Nephron progenitor cell (in vitro differentiated cells): ENCODE measurements at regions not wholly inside any gene's neighbourhood (a gene's known extent, or its start where the extent isn't known, plus 50 kb on each side); places are given as distances from the start of the nearest gene placed in this dataset.

Source experiments
- DNase-seq: peaks from one replicate; pipeline ENCODE4 v3.0.0; 2021
- H3K27ac Mint-ChIP-seq: 2 replicates; pipeline ENCODE4 v1.8.0; 2021; ENCODE audit warnings: mild to moderate bottlenecking, moderate library complexity, mixed read lengths
- H3K27me3 Mint-ChIP-seq: 2 replicates; pipeline ENCODE4 v1.8.0; 2021; ENCODE audit warnings: mild to moderate bottlenecking, low read depth, mixed read lengths; ENCODE audit not compliant: poor library complexity
- H3K36me3 Mint-ChIP-seq: 2 replicates; pipeline ENCODE4 v1.8.0; 2021; ENCODE audit warnings: low read depth, mixed read lengths
- H3K4me1 Mint-ChIP-seq: 2 replicates; pipeline ENCODE4 v1.8.0; 2021; ENCODE audit warnings: mixed read lengths
- H3K4me3 Mint-ChIP-seq: 2 replicates; pipeline ENCODE4 v1.8.0; 2021; ENCODE audit warnings: mild to moderate bottlenecking, moderate library complexity, mixed read lengths
- H3K9me3 Mint-ChIP-seq: 2 replicates; pipeline ENCODE4 v1.8.0; 2021; ENCODE audit warnings: mild to moderate bottlenecking, moderate library complexity, mixed read lengths
- CTCF ChIP-seq: fragments of 200-600 bp; sonication (generic); IDR thresholded peaks from 2 replicates; pipeline ENCODE4 v1.5.0; 2021; ENCODE audit warnings: antibody characterized with exemption

- H3K9me3 Mint-ChIP-seq: peaks cover 2% of the 10 kb centered on the region
- no peak overlapping the region for H3K27ac Mint-ChIP-seq
- H3K36me3 Mint-ChIP-seq: no peaks in the 10 kb centered on the region
- peaks cover 10% of the 10 kb centered on the region for H3K27me3 Mint-ChIP-seq
- peaks cover 10% of the 10 kb centered on the region for H3K4me1 Mint-ChIP-seq
- no peak for TF ChIP-seq CTCF
- no peak for DNase-seq
- H3K4me3 Mint-ChIP-seq: no peak overlapping the region
Observed at GRCh38 chr2:114185501-114185900, 256.9 kb upstream of the DPP10 start.

- DNase-seq: no peak
- H3K27me3 Mint-ChIP-seq: peaks cover 8% of the 10 kb centered on the region
- H3K4me1 Mint-ChIP-seq: no peaks in the 10 kb centered on the region
- no peak for TF ChIP-seq CTCF
- no peaks in the 10 kb centered on the region for H3K36me3 Mint-ChIP-seq
- H3K4me3 Mint-ChIP-seq: no peak overlapping the region
- H3K27ac Mint-ChIP-seq: no peak overlapping the region
- H3K9me3 Mint-ChIP-seq: no peaks in the 10 kb centered on the region
Observed at GRCh38 chr2:114192362-114192761, 250.1 kb upstream of the DPP10 start.

- Mint-ChIP-seq H3K36me3 (no peaks in the 10 kb centered on the region), H3K27me3 (peaks cover 8% of the 10 kb centered on the region), H3K27ac (no peak overlapping the region), H3K9me3 (peaks cover 15% of the 10 kb centered on the region), H3K4me3 (no peak overlapping the region), H3K4me1 (no peaks in the 10 kb centered on the region)
- DNase-seq: no peak
- TF ChIP-seq CTCF: no peak
Observed at GRCh38 chr2:114201781-114202180, 240.7 kb upstream of the DPP10 start.

- no peak overlapping the region for H3K27ac Mint-ChIP-seq
- H3K9me3 Mint-ChIP-seq: peaks cover 13% of the 10 kb centered on the region
- no peak for TF ChIP-seq CTCF
- no peaks in the 10 kb centered on the region for H3K4me1 Mint-ChIP-seq
- H3K4me3 Mint-ChIP-seq: no peak overlapping the region
- DNase-seq: no peak
- H3K27me3 Mint-ChIP-seq: peaks cover 8% of the 10 kb centered on the region
- no peaks in the 10 kb centered on the region for H3K36me3 Mint-ChIP-seq
Observed at GRCh38 chr2:114203679-114204078, 238.8 kb upstream of the DPP10 start.

- Mint-ChIP-seq H3K27me3 (no peaks in the 10 kb centered on the region), H3K36me3 (no peaks in the 10 kb centered on the region), H3K4me3 (no peak overlapping the region), H3K27ac (no peak overlapping the region), H3K4me1 (no peaks in the 10 kb centered on the region), H3K9me3 (no peaks in the 10 kb centered on the region)
- TF ChIP-seq CTCF: no peak
- no peak for DNase-seq
Observed at GRCh38 chr2:114213808-114214207, 228.6 kb upstream of the DPP10 start.

- H3K4me3 Mint-ChIP-seq: no peak overlapping the region
- no peaks in the 10 kb centered on the region for H3K27me3 Mint-ChIP-seq
- no peak overlapping the region for H3K27ac Mint-ChIP-seq
- peaks cover 12% of the 10 kb centered on the region for H3K4me1 Mint-ChIP-seq
- no peaks in the 10 kb centered on the region for H3K36me3 Mint-ChIP-seq
- no peak for DNase-seq
- no peak for TF ChIP-seq CTCF
- H3K9me3 Mint-ChIP-seq: no peaks in the 10 kb centered on the region
Observed at GRCh38 chr2:114218383-114218782, 224.1 kb upstream of the DPP10 start.
